IMR-90 (cell line): ENCODE measurements at regions not wholly inside any gene's neighbourhood (a gene's known extent, or its start where the extent isn't known, plus 50 kb on each side); places are given as distances from the start of the nearest gene placed in this dataset.

Experiments
- ATAC-seq: fragments of 200-7000 bp; cut with Tn5 transposase; 2 replicates; pipeline ENCODE4 v1.9.1; 2020; ENCODE audit warnings: low read depth, mild to moderate bottlenecking, moderate library complexity
- BruUV-seq: library from RNA; stranded (reverse); fragments of 400-500 nt; replicated peaks from 2 replicates; lab custom pipeline; 2021; lab: Mats Ljungman, UMichigan
- CTCF ChIA-PET: fragments of 300-600 bp; formaldehyde crosslinking; extraction: SDS; loops from one replicate; lab custom pipeline; 2021; ENCODE audit warnings: antibody characterized with exemption; lab: Yijun Ruan, JAX
- POLR2A ChIA-PET: fragments of 300-600 bp; sonication (Branson Sonifier 250); formaldehyde crosslinking; loops from one replicate; lab custom pipeline; 2022; ENCODE audit warnings: antibody characterized with exemption; ENCODE audit not compliant: unreplicated experiment; lab: Charles Lee
- DNase-seq: peaks from one replicate; pipeline ENCODE4 v3.0.0; 2013
- H2AFZ ChIP-seq: replicated peaks from 2 replicates; pipeline ENCODE3; 2013; ENCODE audit warnings: low read length, mild to moderate bottlenecking; ENCODE audit not compliant: poor library complexity
- H2AK5ac ChIP-seq: 2 replicates; pipeline ENCODE4 v1.6.1; 2013; ENCODE audit warnings: low read depth, low read length, inconsistent platforms
- H2AK9ac ChIP-seq: replicated peaks from 2 replicates; pipeline ENCODE3; 2013; ENCODE audit warnings: mild to moderate bottlenecking, low read depth, low read length, moderate library complexity; ENCODE audit not compliant: poor library complexity
- H2BK120ac ChIP-seq: 2 replicates; pipeline ENCODE4 v1.6.1; 2013; ENCODE audit warnings: low read depth, low read length, inconsistent platforms
- H2BK15ac ChIP-seq: 3 replicates; pipeline ENCODE4 v1.6.1; 2013; ENCODE audit warnings: low read depth, low read length, inconsistent platforms
- H2BK20ac ChIP-seq: 2 replicates; pipeline ENCODE4 v1.6.1; 2013; ENCODE audit warnings: low read depth, mild to moderate bottlenecking, inconsistent platforms, low read length, moderate library complexity
- H2BK5ac ChIP-seq: 2 replicates; pipeline ENCODE4 v1.6.1; 2013; ENCODE audit warnings: mild to moderate bottlenecking, low read depth, low read length, inconsistent platforms; ENCODE audit not compliant: poor library complexity, severe bottlenecking
- H3K14ac ChIP-seq: replicated peaks from 2 replicates; pipeline ENCODE4 v1.6.1; 2013; ENCODE audit warnings: low read depth, low read length, inconsistent platforms
- H3K18ac ChIP-seq: 2 replicates; pipeline ENCODE4 v1.6.1; 2013; ENCODE audit warnings: low read depth, low read length, control low read depth
- H3K23ac ChIP-seq: 2 replicates; pipeline ENCODE4 v1.6.1; 2013; ENCODE audit warnings: low read depth, low read length, inconsistent platforms
- H3K27ac ChIP-seq: 2 replicates; pipeline ENCODE4 v1.5.1; 2013; ENCODE audit warnings: mild to moderate bottlenecking, control low read depth, low read length; ENCODE audit not compliant: insufficient read depth
- H3K27me3 ChIP-seq: 2 replicates; pipeline ENCODE4 v1.6.1; 2013; ENCODE audit warnings: low read length; ENCODE audit not compliant: control insufficient read depth, insufficient read depth
- H3K36me3 ChIP-seq: 2 replicates; pipeline ENCODE4 v1.6.1; 2013; ENCODE audit warnings: low read length, mixed read lengths; ENCODE audit not compliant: control insufficient read depth, insufficient read depth
- H3K4ac ChIP-seq: 2 replicates; pipeline ENCODE4 v1.6.1; 2013; ENCODE audit warnings: low read depth, low read length, inconsistent platforms
- H3K4me1 ChIP-seq: 2 replicates; pipeline ENCODE4 v1.6.1; 2013; ENCODE audit warnings: low read length, mixed read lengths; ENCODE audit not compliant: control insufficient read depth, insufficient read depth
- H3K4me2 ChIP-seq: 2 replicates; pipeline ENCODE4 v1.6.1; 2013; ENCODE audit warnings: low read depth, mild to moderate bottlenecking, control low read depth, low read length, moderate library complexity
- H3K4me3 ChIP-seq: 2 replicates; pipeline ENCODE4 v1.5.1; 2013; ENCODE audit warnings: low read depth, mild to moderate bottlenecking, control low read depth, low read length, moderate library complexity; ENCODE audit not compliant: insufficient read depth
- H3K56ac ChIP-seq: 2 replicates; pipeline ENCODE4 v1.6.1; 2013; ENCODE audit warnings: low read length, inconsistent platforms; ENCODE audit not compliant: insufficient read depth; ENCODE audit errors: extremely low read depth
- H3K79me1 ChIP-seq, 2 experiments: 2 replicates each; pipeline ENCODE4 v1.6.1; 2013; ENCODE audit warnings: low read length in 2 of 2, inconsistent platforms in 1 of 2, low read depth in 1 of 2
- H3K9ac ChIP-seq: 2 replicates; pipeline ENCODE4 v1.6.1; 2013; ENCODE audit warnings: low read depth, low read length, control low read depth
- H3K9me1 ChIP-seq: 2 replicates; pipeline ENCODE4 v1.6.1; 2013; ENCODE audit warnings: low read length, inconsistent platforms; ENCODE audit not compliant: insufficient read depth
- H3K9me3 ChIP-seq: 2 replicates; pipeline ENCODE4 v1.6.1; 2013; ENCODE audit warnings: low read length; ENCODE audit not compliant: control insufficient read depth, insufficient read depth
- H4K20me1 ChIP-seq: 2 replicates; pipeline ENCODE4 v1.6.1; 2013; ENCODE audit warnings: low read length, inconsistent platforms; ENCODE audit not compliant: insufficient read depth
- H4K5ac ChIP-seq: 2 replicates; pipeline ENCODE4 v1.6.1; 2013; ENCODE audit warnings: mild to moderate bottlenecking, low read depth, low read length, control low read depth
- H4K8ac ChIP-seq, 2 experiments: 2 replicates each; pipeline ENCODE4 v1.6.1; 2013; ENCODE audit warnings: low read depth in 2 of 2, low read length in 2 of 2, control low read depth in 1 of 2, inconsistent platforms in 1 of 2
- H4K91ac ChIP-seq: 2 replicates; pipeline ENCODE4 v1.6.1; 2013; ENCODE audit warnings: low read depth, low read length, inconsistent platforms; ENCODE audit not compliant: insufficient read depth
- BHLHE40 ChIP-seq: fragments of 150-350 bp; IDR thresholded peaks from 2 replicates; pipeline ENCODE4 v1.6.1; 2016; ENCODE audit warnings: mild to moderate bottlenecking, low read depth, low read length
- CEBPB ChIP-seq: IDR thresholded peaks from 2 replicates; pipeline ENCODE4 v1.6.1; 2012; ENCODE audit warnings: low read depth, low read length, improper control_type of control experiment
- CHD1 ChIP-seq: IDR thresholded peaks from 2 replicates; pipeline ENCODE4 v1.6.1; 2012; ENCODE audit warnings: low read depth, low read length, improper control_type of control experiment
- ELK1 ChIP-seq: fragments of 150-350 bp; IDR thresholded peaks from 2 replicates; pipeline ENCODE4 v1.6.1; 2016; ENCODE audit warnings: low read depth, mild to moderate bottlenecking, low read length, moderate library complexity, borderline replicate concordance
- MXI1 ChIP-seq: IDR thresholded peaks from 2 replicates; pipeline ENCODE4 v1.6.1; 2012; ENCODE audit warnings: low read depth, mild to moderate bottlenecking, low read length, moderate library complexity, borderline replicate concordance
- NFE2L2 ChIP-seq: fragments of 150-350 bp; IDR thresholded peaks from 2 replicates; pipeline ENCODE4 v1.6.1; 2016; ENCODE audit warnings: low read depth, mild to moderate bottlenecking, low read length
- POLR2A ChIP-seq: IDR thresholded peaks from 2 replicates; pipeline ENCODE4 v1.6.1; 2012; ENCODE audit warnings: mild to moderate bottlenecking, low read depth, low read length
- RAD21 ChIP-seq: IDR thresholded peaks from 2 replicates; pipeline ENCODE4 v1.6.1; 2012; ENCODE audit warnings: low read length, improper control_type of control experiment
- RCOR1 ChIP-seq: IDR thresholded peaks from 2 replicates; pipeline ENCODE4 v1.6.1; 2012; ENCODE audit warnings: mild to moderate bottlenecking, low read length, improper control_type of control experiment; ENCODE audit not compliant: insufficient replicate concordance
- RFX5 ChIP-seq: IDR thresholded peaks from 2 replicates; pipeline ENCODE4 v1.8.0; 2012; ENCODE audit warnings: low read depth, mild to moderate bottlenecking, low read length, moderate library complexity
- USF2 ChIP-seq: fragments of 150-350 bp; IDR thresholded peaks from 2 replicates; pipeline ENCODE4 v1.6.1; 2017; ENCODE audit warnings: mild to moderate bottlenecking, antibody characterized with exemption, low read length, low read depth
- WGBS, 2 experiments: methylation state at CpG; one replicate each; pipeline versions ENCODE4 v1.1.5 to v1.1.7; 2013; ENCODE audit warnings: missing lambda C conversion rate in 2 of 2; ENCODE audit not compliant: insufficient read length in 1 of 2; ENCODE audit errors: extremely low coverage in 2 of 2; 5-methylcytosine and 5-hydroxymethylcytosine counted together
- dilution Hi-C: fragments of 300-500 bp; cut with HindIII; formaldehyde crosslinking; loops from one replicate; pipeline ENCODE4 v1.14.3; 2018; ENCODE audit warnings: low sequenced_read_pairs; ENCODE audit not compliant: unreplicated experiment
- in situ Hi-C: fragments of 300-500 bp; cut with MboI; formaldehyde crosslinking; loops from 3 replicates; pipeline ENCODE4 v1.14.3; 2019; ENCODE audit warnings: low sequenced_read_pairs, inconsistent platforms, mixed read lengths
- intact Hi-C: fragments of 100-400 bp; cut with micrococcal nuclease; formaldehyde crosslinking; loops from 2 replicates; pipeline ENCODE4 v1.10.0; 2022

DNA sequence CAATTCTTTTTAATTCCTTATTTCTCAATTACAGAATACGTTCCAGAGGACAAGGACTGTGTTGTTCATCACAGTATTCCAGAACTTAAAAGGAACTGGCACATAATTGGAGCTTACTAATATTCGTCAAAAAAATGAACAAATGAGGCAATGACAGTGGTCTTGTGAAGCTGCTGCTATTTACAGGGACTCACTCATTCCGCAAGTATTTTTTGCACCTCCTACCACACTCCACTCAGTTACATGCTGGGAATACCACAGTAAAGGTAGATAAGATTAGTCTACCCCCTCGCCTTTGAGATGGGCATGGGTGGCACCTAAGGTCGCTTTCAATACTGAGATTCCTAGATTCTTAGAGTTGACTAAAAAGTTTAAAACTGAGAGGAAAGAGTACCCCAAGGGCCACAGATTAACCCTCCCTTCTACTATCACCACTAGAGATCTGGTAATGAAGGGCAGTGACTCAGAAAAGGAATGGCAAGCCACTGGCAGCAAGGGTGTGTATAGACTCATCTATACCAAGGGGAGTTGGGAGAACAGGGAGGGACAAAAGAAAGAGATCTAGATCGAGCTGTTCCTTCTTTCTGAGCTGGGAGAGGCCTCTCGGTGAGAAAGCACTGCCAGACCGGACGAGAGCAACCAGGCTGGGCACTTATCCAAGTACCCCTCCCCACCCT is 85.0 kb downstream of the RPL27A start:
- Histone ChIP-seq H3K56ac (peak overlapping the region; percentile 42; the same call in 1 of the 2 replicates), H3K36me3 (peaks cover 4% of the 10 kb centered on the region), H3K18ac (peak overlapping the region; percentile 66; the same call in 1 of the 2 replicates), H2AK9ac (peak overlapping the region; percentile 73), H2AK5ac (peak overlapping the region; percentile 89), H3K9me3 (no peaks in the 10 kb centered on the region), H3K4ac (peak overlapping the region; percentile 94), H2BK15ac (peak overlapping the region; percentile 92; the same call in 2 of the 3 replicates), H3K14ac (peak overlapping the region; percentile 89), H2BK20ac (peak overlapping the region; percentile 88), H4K20me1 (peaks cover 14% of the 10 kb centered on the region; the same call in 1 of the 2 replicates), H3K27ac (peak overlapping the region; percentile 61), H3K4me2 (no peak overlapping the region), H3K23ac (peak overlapping the region; percentile 74; the same call in 1 of the 2 replicates), H3K27me3 (no peaks in the 10 kb centered on the region), H3K4me1 (peaks cover 40% of the 10 kb centered on the region), H3K4me3 (no peak overlapping the region), H2BK5ac (peak overlapping the region; percentile 77), H3K9me1 (peaks cover 42% of the 10 kb centered on the region), H4K5ac (peak overlapping the region; percentile 36; the same call in 1 of the 2 replicates), H2BK120ac (peak overlapping the region; percentile 84), H3K9ac (no peak overlapping the region), H4K91ac (peak overlapping the region; percentile 86), H3K79me1 (peaks cover 47 to 76% of the 10 kb centered on the region in 2 experiments), H2AFZ (no peak overlapping the region), H4K8ac (peak overlapping the region; percentile 9 to 78; a peak in 3 of 4 replicates)
- dilution Hi-C loops (no loop called here), intact Hi-C loops (loop anchor here (1.0 to 5.0 kb wide), 2 partner anchors 50 to 78 kb away; no protein-coding TSS in a partner anchor), in situ Hi-C loops (no loop called here)
- no CpG with 5 or more reads among the region's 9 CpGs for WGBS, 2 experiments
- BruUV-seq, result no TSS peak
- DNase-seq (no peak), ATAC-seq (no peak)
- POLR2A ChIA-PET, result interaction anchor here (0.6 kb wide), 1 partner anchor 11 kb away, joined by 3 read pairs; no protein-coding TSS in a partner anchor
- TF ChIP-seq CEBPB (no peak), ELK1 (no peak), RFX5 (no peak), POLR2A (no peak), MXI1 (no peak), CHD1 (no peak), RCOR1 (no peak), USF2 (no peak), BHLHE40 (no peak), RAD21 (no peak), NFE2L2 (no peak)
- CTCF ChIA-PET, result interaction anchor here (1.6 to 2.0 kb wide), 2 partner anchors 19 to 48 kb away, joined by 8 to 9 read pairs; no protein-coding TSS in a partner anchor
